ENCODE measurements at regions not wholly inside any gene's neighbourhood (a gene's known extent, or its start where the extent isn't known, plus 50 kb on each side); places are given as distances from the start of the nearest gene placed in this dataset.

DNA sequence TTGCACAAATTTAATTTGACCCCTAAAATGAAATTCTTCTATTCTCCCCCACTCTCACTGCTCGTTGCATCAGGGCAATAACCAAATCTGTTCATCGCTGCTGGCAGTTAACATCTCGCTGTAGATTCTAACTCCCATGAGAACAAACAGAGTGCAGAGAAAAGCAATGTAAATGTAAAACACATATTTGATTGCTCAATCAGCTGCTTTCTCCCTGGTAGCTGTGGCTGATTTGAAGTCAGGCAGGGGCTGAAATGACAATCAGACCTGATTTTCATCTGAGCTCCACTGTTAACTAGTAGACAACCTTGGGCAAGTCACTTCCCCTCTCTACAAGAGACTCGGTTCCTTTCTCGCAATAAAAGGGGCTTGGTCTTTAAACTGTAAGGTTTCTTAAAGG lies 119.8 kb upstream of the CPNE4 start:
- TF ChIP-seq NFIC (IDR thresholded peaks at IDR 0.05), result no peak
- no peak for TF ChIP-seq EP300 (IDR thresholded peaks at IDR 0.05; ENCODE audit: borderline replicate concordance)
- no peak for TF ChIP-seq YY1 (IDR thresholded peaks at IDR 0.05; ENCODE audit: low read depth)
- TF ChIP-seq, protein P1, sequence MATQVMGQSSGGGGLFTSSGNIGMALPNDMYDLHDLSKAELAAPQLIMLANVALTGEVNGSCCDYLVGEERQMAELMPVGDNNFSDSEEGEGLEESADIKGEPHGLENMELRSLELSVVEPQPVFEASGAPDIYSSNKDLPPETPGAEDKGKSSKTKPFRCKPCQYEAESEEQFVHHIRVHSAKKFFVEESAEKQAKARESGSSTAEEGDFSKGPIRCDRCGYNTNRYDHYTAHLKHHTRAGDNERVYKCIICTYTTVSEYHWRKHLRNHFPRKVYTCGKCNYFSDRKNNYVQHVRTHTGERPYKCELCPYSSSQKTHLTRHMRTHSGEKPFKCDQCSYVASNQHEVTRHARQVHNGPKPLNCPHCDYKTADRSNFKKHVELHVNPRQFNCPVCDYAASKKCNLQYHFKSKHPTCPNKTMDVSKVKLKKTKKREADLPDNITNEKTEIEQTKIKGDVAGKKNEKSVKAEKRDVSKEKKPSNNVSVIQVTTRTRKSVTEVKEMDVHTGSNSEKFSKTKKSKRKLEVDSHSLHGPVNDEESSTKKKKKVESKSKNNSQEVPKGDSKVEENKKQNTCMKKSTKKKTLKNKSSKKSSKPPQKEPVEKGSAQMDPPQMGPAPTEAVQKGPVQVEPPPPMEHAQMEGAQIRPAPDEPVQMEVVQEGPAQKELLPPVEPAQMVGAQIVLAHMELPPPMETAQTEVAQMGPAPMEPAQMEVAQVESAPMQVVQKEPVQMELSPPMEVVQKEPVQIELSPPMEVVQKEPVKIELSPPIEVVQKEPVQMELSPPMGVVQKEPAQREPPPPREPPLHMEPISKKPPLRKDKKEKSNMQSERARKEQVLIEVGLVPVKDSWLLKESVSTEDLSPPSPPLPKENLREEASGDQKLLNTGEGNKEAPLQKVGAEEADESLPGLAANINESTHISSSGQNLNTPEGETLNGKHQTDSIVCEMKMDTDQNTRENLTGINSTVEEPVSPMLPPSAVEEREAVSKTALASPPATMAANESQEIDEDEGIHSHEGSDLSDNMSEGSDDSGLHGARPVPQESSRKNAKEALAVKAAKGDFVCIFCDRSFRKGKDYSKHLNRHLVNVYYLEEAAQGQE (IDR thresholded peaks at IDR 0.05; ENCODE audit: low read depth), result no peak

Measured in Ishikawa (cell line).